HG02571 (cell line): ENCODE measurements at regions not wholly inside any gene's neighbourhood (a gene's known extent, or its start where the extent isn't known, plus 50 kb on each side); places are given as distances from the start of the nearest gene placed in this dataset.
"Not testable (repeated sequence)": the region's sequence is repeated elsewhere in the genome, so short reads cannot be mapped to it uniquely, and the experiment has no call there.

Experiments
- ATAC-seq: cut with Tn5 transposase; IDR thresholded peaks from one replicate; pipeline ENCODE4 v1.9.1; 2021; ENCODE audit warnings: mild to moderate bottlenecking, moderate library complexity; ENCODE audit not compliant: unreplicated experiment

DNA sequence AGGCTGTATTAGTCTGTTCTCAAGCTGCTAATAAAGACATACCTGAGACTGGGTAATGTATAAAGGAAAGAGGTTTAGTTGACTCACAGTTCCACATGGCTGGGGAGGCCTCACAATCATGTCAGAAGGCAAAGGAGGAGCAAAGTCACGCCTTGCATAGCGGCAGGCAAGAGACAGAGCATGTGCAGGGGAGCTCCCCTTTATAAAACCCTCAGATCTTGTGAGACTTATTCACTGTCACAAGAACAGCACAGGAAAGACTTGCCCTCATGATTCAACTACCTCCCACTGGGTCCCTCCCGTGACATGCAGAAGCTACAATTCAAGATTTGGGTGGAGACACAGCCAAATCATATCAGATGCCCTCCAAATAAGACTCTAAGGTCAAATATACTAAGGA, 139.4 kb upstream of the TOP1 start:
- ATAC-seq = not testable (repeated sequence)

DNA sequence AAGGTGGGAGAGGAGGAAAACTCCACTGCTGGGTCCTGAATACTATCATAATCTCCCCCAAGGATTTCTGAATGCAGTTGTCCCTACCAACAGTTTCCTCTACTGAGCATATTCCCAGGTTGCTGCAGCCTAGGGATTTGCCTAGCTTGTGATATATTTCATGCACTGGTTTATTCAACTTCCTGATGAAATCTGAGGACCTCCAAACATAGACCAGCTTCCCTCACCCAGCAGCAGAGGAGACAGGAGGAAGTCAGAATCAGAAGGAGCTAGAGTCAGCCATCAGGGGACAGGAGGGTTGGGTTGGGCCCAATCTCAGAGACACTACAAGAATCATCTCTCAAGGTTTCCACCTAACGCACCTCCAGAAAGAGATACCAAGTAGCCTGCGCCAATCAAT, 138.4 kb upstream of the TOP1 start:
- ATAC-seq = no peak

- ATAC-seq = no peak
Measured at GRCh38 chr20:40890635-40891034, 138.0 kb upstream of the TOP1 start.

DNA sequence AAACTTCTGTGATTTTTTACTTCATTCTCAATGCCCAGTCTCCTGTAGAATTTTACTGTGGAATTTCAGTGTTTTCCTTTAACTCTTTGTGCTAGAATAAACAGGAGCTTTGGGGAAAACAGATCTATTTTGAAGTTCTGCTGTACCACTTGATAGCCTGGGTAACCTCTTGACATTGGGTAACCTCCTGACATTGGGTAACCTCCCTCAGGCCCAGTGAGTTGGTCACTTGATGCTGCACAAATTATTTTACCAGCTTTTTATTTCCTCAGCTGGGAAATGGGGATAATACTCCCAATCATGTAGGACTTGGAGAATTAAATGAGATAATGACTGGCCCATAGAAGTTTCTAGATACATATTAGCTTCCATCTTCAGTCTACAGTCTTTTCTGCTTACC, 137.3 kb upstream of the TOP1 start:
- no peak for ATAC-seq

- ATAC-seq = no peak
Measured at GRCh38 chr20:40892642-40893041, 136.0 kb upstream of the TOP1 start.

GRCh38 chr20:40893610-40894236, 134.9 kb upstream of the TOP1 start:
- ATAC-seq = no peak

DNA sequence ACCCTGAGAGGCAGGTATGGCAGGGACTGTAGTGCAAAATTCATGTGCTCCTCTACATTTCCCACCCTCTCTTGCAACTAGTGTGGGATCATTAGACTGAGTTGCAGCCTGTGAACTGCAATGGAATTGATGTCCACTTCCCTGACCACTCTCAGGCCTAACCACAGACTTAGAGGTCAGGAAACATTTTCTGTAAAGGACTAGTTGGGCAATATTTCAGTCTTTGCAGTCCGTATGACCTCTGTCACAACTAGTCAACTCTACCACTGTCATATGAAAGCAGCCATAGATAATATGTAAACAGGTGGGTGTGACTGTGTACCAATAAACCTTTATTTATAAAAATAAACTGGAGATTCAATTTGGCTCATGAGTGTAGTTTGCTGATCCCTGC, 134.4 kb upstream of the TOP1 start:
- no peak for ATAC-seq

- ATAC-seq = no peak
Measured at GRCh38 chr20:40895182-40895581, 133.4 kb upstream of the TOP1 start.

GRCh38 chr20:40896814-40897700, 131.6 kb upstream of the TOP1 start:
- ATAC-seq = no peak

DNA sequence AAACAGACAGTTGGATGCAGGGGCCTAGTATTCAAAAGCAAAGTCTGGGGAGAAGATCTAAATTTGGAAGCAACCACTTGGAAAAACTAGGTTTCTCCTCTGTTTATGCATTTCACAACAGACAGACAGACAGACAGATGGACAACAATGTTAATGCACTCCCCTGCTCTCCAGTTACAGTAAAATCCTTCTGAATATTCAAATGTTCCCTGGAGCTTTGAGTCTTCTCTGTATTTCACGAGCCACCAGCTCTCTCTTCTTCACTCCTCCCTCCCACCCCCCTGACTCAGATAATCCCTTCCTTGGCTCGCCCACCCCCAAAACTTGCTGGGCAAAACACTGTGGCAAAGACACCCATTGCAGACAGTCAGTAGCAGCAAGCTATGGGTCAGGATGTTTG, 129.3 kb upstream of the TOP1 start:
- no peak for ATAC-seq

DNA sequence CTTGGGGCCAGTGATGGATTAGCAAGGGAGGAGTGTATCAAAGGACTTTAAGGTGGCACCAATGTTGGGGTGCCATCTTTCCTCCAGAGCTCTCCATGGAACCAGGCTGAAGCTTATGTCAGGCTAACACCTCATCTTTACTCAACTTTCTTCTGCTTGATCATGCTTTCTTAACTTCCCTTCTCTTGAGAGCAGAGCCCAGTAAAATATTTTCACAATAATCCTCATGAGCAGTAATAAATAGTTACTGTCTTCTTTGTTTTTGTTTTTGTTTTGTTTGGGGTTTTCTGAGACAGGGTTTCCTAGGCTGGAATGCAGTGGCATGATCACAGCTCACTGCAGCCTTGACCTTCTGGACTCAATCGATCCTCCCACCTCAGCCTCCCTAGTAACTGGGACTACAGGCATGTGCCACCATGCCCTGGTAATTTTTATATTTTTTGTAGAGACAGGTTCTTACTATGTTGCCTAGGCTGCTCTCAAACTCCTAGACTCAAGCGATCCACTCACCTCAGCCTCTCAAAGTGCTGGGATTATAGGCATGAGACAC, 127.9 kb upstream of the TOP1 start:
- ATAC-seq = no peak

DNA sequence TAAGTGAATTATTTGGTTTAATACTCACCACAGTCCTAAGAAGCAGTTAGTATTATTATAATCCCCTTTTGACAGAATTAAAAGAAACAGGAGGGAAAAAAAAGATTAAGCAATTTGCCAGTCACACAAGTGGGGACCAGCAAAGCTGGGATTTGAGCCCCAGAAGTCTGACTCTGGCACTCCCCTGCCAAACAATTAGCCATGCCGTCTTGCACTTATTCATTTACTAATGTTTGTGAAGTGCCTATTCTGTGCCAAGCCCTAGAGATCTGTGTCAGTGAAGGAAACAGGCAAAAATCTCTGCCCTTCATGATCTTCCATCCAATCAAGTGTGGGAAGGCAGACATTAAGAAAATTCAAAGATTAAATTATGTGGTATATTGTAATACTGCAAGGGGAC, 126.0 kb upstream of the TOP1 start:
- no peak for ATAC-seq

GRCh38 chr20:40908309-40908708, 120.3 kb upstream of the TOP1 start:
- ATAC-seq = no peak

GRCh38 chr20:40909489-40909888, 119.1 kb upstream of the TOP1 start:
- not testable (repeated sequence) for ATAC-seq

- not testable (repeated sequence) for ATAC-seq
Measured at GRCh38 chr20:40910436-40910835, 118.2 kb upstream of the TOP1 start.

GRCh38 chr20:40911152-40911551, 117.5 kb upstream of the TOP1 start:
- ATAC-seq = not testable (repeated sequence)

- ATAC-seq = no peak
Measured at GRCh38 chr20:40913224-40914185, 115.1 kb upstream of the TOP1 start.

GRCh38 chr20:40915756-40916155, 112.9 kb upstream of the TOP1 start:
- no peak for ATAC-seq

DNA sequence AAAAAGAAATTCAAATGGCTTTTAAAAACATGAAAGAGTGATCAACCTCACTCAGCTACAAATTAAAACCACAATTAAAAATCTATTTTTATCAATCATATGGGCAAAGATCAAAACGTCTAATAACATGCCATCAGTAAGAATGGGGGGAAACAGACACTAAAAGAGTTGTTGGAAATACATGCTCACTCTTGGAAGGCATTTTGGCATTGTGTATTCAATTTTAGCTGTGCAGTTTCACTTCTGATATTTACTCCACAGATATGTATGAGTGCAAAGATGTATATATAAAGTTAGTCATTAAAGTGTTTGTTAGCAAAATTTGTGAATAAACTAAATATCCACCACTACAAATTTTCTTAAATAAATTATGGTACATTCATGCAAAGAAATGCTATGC, 112.3 kb upstream of the TOP1 start:
- no peak for ATAC-seq

DNA sequence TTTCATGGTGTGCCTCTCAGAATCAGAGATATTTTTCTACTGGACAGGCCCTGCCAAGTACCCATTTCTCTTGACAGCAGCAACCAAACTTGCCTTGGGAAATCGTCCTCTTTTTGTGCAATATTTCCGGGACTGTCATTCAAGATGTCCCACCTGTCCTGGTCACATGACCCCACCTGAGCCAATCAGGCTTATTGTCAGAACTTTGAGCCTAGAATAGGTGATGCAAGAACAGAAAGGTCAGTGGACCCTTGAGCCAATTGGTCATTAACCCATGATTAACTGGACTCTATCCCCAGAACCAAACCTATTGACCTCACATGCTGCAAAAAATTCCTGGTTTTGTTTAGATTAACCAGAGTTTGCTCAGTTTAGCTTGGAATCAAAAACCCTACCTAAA, 108.3 kb upstream of the TOP1 start:
- ATAC-seq = no peak

- ATAC-seq = no peak
Measured at GRCh38 chr20:40922865-40923264, 105.8 kb upstream of the TOP1 start.
